K562 (cell line): ENCODE measurements at regions not wholly inside any gene's neighbourhood (a gene's known extent, or its start where the extent isn't known, plus 50 kb on each side); places are given as distances from the start of the nearest gene placed in this dataset.

Experiments
- ATAC-seq: fragments of 200-7000 bp; cut with Tn5 transposase; 3 replicates; pipeline ENCODE4 v1.9.1; 2020; ENCODE audit warnings: moderate library complexity
- BruUV-seq: library from RNA; stranded (reverse); fragments of 400-500 nt; replicated peaks from 2 replicates; lab custom pipeline; 2021; lab: Mats Ljungman, UMichigan
- CTCF ChIA-PET: fragments of 300-600 bp; formaldehyde crosslinking; extraction: SDS; loops from one replicate; lab custom pipeline; 2021; ENCODE audit warnings: low intra/inter-chr PET ratio; lab: Yijun Ruan, JAX
- POLR2A ChIA-PET: fragments of 300-600, 350-650 bp; sonication (Branson Sonifier 250); formaldehyde crosslinking; extraction: SDS; loops from one replicate; lab custom pipeline; 2021; ENCODE audit warnings: antibody characterized with exemption, inconsistent platforms; lab: Yijun Ruan, JAX
- DNase-seq, 4 experiments: peaks; one replicate each; pipeline versions ENCODE4 v3.0.0 to v3.0.0-alpha.2; 2011 to 2018; ENCODE audit warnings: low spot score in 3 of 4, mixed read lengths in 3 of 4; ENCODE audit errors: extremely low read depth in 1 of 4
- FAIRE-seq: peaks from 2 replicates; lab custom pipeline; 2011; peaks lifted over from hg19 to GRCh38; lab: Jason Lieb, UNC
- H2AFZ ChIP-seq: 2 replicates; pipeline ENCODE4 v1.6.0; 2011; ENCODE audit warnings: low read depth, low read length, control low read depth, inconsistent platforms
- H3K27ac ChIP-seq: fragments of 200-600 bp; 3 replicates; pipeline ENCODE4 v1.8.0; 2011; ENCODE audit warnings: low read depth, mild to moderate bottlenecking, control low read depth, inconsistent platforms, low read length, moderate library complexity, mixed read lengths; ENCODE audit errors: extremely low read depth
- H3K27me3 ChIP-seq, 2 experiments: fragments of 300-600 bp in 1 of 2; 2 replicates in 1 of 2; 3 replicates in 1 of 2; pipeline versions ENCODE4 v1.6.0 to v1.8.0; 2011; ENCODE audit warnings: inconsistent platforms in 2 of 2, low read length in 2 of 2, mild to moderate bottlenecking in 1 of 2, mixed read lengths in 1 of 2, moderate library complexity in 1 of 2; ENCODE audit not compliant: control insufficient read depth in 2 of 2, insufficient read depth in 2 of 2
- H3K36me3 ChIP-seq: fragments of 300-600 bp; 3 replicates; pipeline ENCODE4 v1.8.0; 2011; ENCODE audit warnings: mild to moderate bottlenecking, low read length, inconsistent platforms; ENCODE audit not compliant: control insufficient read depth, insufficient read depth
- H3K4me1 ChIP-seq, 2 experiments: fragments of 200-600 bp in 1 of 2; replicated peaks in 1 of 2; 2 replicates in 1 of 2; 3 replicates in 1 of 2; pipeline versions ENCODE4 v1.5.1 to v1.8.0; 2011; ENCODE audit warnings: inconsistent platforms in 2 of 2, low read length in 2 of 2, mild to moderate bottlenecking in 1 of 2, mixed read lengths in 1 of 2, moderate library complexity in 1 of 2; ENCODE audit not compliant: control insufficient read depth in 2 of 2, insufficient read depth in 2 of 2
- H3K4me2 ChIP-seq: 2 replicates; pipeline ENCODE4 v1.6.1; 2011; ENCODE audit warnings: low read length, control low read depth, inconsistent platforms, mixed read lengths; ENCODE audit not compliant: insufficient read depth
- H3K4me3 ChIP-seq: fragments of 200-600 bp; sonication (generic), shearing (Covaris generic); 2 replicates; pipeline ENCODE4 v1.5.1; 2016; ENCODE audit warnings: control low read depth, inconsistent platforms
- H3K79me2 ChIP-seq: fragments of 200-600 bp; 3 replicates; pipeline ENCODE4 v1.8.0; 2011; ENCODE audit warnings: low read length, inconsistent platforms; ENCODE audit not compliant: control insufficient read depth, insufficient read depth
- H3K9ac ChIP-seq, 2 experiments: 2 replicates each; pipeline versions ENCODE4 v1.6.0 to v1.6.1; 2011; ENCODE audit warnings: low read depth in 2 of 2, low read length in 2 of 2, control low read depth in 1 of 2, inconsistent platforms in 1 of 2, mild to moderate bottlenecking in 1 of 2, mixed read lengths in 1 of 2; ENCODE audit not compliant: insufficient read depth in 1 of 2
- H3K9me1 ChIP-seq: one replicate; pipeline ENCODE4 v1.6.0; 2011; ENCODE audit warnings: inconsistent platforms, mild to moderate bottlenecking, low read length, moderate library complexity; ENCODE audit not compliant: control insufficient read depth, insufficient read depth
- H3K9me3 ChIP-seq: replicated peaks from 2 replicates; pipeline ENCODE4 v1.5.1; 2011; ENCODE audit warnings: low read depth, low read length, inconsistent platforms; ENCODE audit not compliant: control insufficient read depth, insufficient read depth
- H4K20me1 ChIP-seq: replicated peaks from 2 replicates; pipeline ENCODE4 v1.6.1; 2011; ENCODE audit warnings: low read length, inconsistent platforms, mixed read lengths; ENCODE audit not compliant: control insufficient read depth, insufficient read depth
- PHF8 ChIP-seq: fragments of 200-600 bp; sonication (generic); IDR thresholded peaks from 2 replicates; pipeline ENCODE4 v1.6.1; 2012; ENCODE audit warnings: mixed run types, mild to moderate bottlenecking, inconsistent platforms, low read length, moderate library complexity, borderline replicate concordance
- ZBTB11 ChIP-seq, 3 experiments: fragments of 200-800 bp in 1 of 3; fragments of 250-450 bp in 1 of 3; fragments of 450-650 bp in 1 of 3; sonication (Bioruptor Pico) in 1 of 3; sonication (Bioruptor generic) in 1 of 3; formaldehyde crosslinking in 1 of 3; IDR thresholded peaks; 2 replicates each; pipeline versions ENCODE4 v1.6.1 to v1.8.0; 2016 to 2022; ENCODE audit warnings: mild to moderate bottlenecking in 2 of 3, missing genetic modification characterization in 2 of 3, missing compliant biosample characterization in 1 of 3, moderate library complexity in 1 of 3
- WGBS: fragments of 100-300 bp; shearing (Covaris generic); methylation state at CpG from one replicate; pipeline ENCODE4 v1.1.6; 2016; ENCODE audit warnings: low coverage, mixed read lengths; ENCODE audit not compliant: insufficient coverage; ENCODE audit errors: missing lambda C conversion rate; 5-methylcytosine and 5-hydroxymethylcytosine counted together
- in situ Hi-C: fragments of 300-500 bp; cut with MboI; formaldehyde crosslinking; loops from 4 replicates; pipeline ENCODE4 v1.15.0; 2018; ENCODE audit warnings: inconsistent platforms, mixed read lengths
- intact Hi-C: fragments of 100-400 bp; cut with micrococcal nuclease; formaldehyde crosslinking; loops from 2 replicates; pipeline ENCODE4 v1.14.2; 2022

DNA sequence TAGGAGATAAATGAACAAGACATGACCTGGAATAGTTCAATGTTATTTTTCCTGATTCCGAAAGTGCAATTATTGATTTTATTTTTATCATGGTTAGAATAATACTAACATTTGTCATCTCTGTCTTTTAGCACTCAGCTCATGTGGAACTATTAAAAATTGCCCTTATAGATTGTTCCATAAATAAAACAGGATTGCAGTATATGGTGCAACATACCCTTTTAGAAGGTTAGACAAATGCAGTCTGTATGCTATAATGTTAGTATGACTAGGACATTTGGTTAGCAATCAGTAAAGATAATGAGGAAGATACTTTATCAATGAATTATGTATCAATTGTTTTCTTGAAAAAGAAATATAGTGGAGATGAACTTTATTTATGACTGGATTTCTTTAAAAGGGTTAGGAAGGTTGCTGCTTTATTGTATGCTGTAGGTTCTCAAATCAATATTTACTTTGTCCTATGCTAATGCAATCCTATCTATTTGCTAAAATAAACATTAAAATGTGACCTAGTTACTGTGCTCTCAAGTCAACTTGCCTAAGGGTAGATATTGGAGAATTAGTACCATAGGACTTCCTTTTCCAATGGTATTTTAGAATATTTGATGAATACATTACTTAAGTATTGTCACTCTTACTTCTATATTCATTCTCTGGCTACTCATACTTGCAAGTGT is 348.9 kb upstream of the ISL1 start:
- H3K36me3 ChIP-seq = no peaks in the 10 kb centered on the region
- H3K9me1 ChIP-seq = no peaks in the 10 kb centered on the region
- no peak for ATAC-seq
- H3K27ac ChIP-seq = no peak overlapping the region
- in situ Hi-C loops = no loop called here
- intact Hi-C loops = no loop called here
- H2AFZ ChIP-seq = no peak overlapping the region
- POLR2A ChIA-PET = no interaction called here
- no peak for DNase-seq
- no peak for TF ChIP-seq ZBTB11 (CRISPR knock-in tag; IDR thresholded peaks at IDR 0.05)
- 0 out of 2 replicates have a peak, but pooled peaks have one; percentile 4 for TF ChIP-seq PHF8
- H3K27me3 ChIP-seq = no peaks in the 10 kb centered on the region
- H4K20me1 ChIP-seq = no peaks in the 10 kb centered on the region
- CTCF ChIA-PET = no interaction called here
- H3K9me3 ChIP-seq = no peaks in the 10 kb centered on the region
- no peaks in the 10 kb centered on the region for H3K79me2 ChIP-seq
- 25% methylated on average over 1 of the region's 1 CpG for WGBS
- H3K4me3 ChIP-seq = no peak overlapping the region
- BruUV-seq = no TSS peak
- no peak overlapping the region for H3K4me2 ChIP-seq
- FAIRE-seq = no peak
- no peak overlapping the region for H3K9ac ChIP-seq
- no peaks in the 10 kb centered on the region for H3K4me1 ChIP-seq
